ENCODE measurements at regions not wholly inside any gene's neighbourhood (a gene's known extent, or its start where the extent isn't known, plus 50 kb on each side); places are given as distances from the start of the nearest gene placed in this dataset.

- no peak for DNase-seq (ENCODE audit: low spot score)
- TF ChIP-seq CTCF (IDR thresholded peaks at IDR 0.05; ENCODE audit: extremely low read depth, insufficient read depth, missing control alignments): no peak
- in situ Hi-C loops (cut with MboI; ENCODE audit: low pct_unique_long_range_greater_than_20kb, low sequenced_read_pairs, unreplicated experiment): no loop called here
Observed at GRCh38 chr1:37420456-37420855, 53.9 kb upstream of the ZC3H12A start.

- no peak for DNase-seq (ENCODE audit: low spot score)
- in situ Hi-C loops (cut with MboI; ENCODE audit: low pct_unique_long_range_greater_than_20kb, low sequenced_read_pairs, unreplicated experiment): no loop called here
- TF ChIP-seq CTCF (IDR thresholded peaks at IDR 0.05; ENCODE audit: extremely low read depth, insufficient read depth, missing control alignments): no peak
Observed at GRCh38 chr1:37423810-37424209, 50.6 kb upstream of the ZC3H12A start.

GRCh38 chr1:37424523-37424922, 49.9 kb upstream of the ZC3H12A start:
- DNase-seq (ENCODE audit: low spot score): no peak
- TF ChIP-seq CTCF (IDR thresholded peaks at IDR 0.05; ENCODE audit: extremely low read depth, insufficient read depth, missing control alignments): no peak
- in situ Hi-C loops (cut with MboI; ENCODE audit: low pct_unique_long_range_greater_than_20kb, low sequenced_read_pairs, unreplicated experiment): no loop called here

Measured in GM13977 (cell line).